ENCODE measurements at regions not wholly inside any gene's neighbourhood (a gene's known extent, or its start where the extent isn't known, plus 50 kb on each side); places are given as distances from the start of the nearest gene placed in this dataset.

GRCh38 chr18:75831960-75832359, 404.5 kb upstream of the SMIM21 start:
- TF ChIP-seq CTCF (IDR thresholded peaks at IDR 0.05 in 4 of 5, conservative IDR thresholded peaks at IDR 0.05 in 1 of 5) (no peak), POLR2A (IDR thresholded peaks at IDR 0.05) (no peak)
